HG03095 (cell line): ENCODE measurements at regions not wholly inside any gene's neighbourhood (a gene's known extent, or its start where the extent isn't known, plus 50 kb on each side); places are given as distances from the start of the nearest gene placed in this dataset.

Experiments
- ATAC-seq: cut with Tn5 transposase; IDR thresholded peaks from one replicate; pipeline ENCODE4 v1.9.1; 2021; ENCODE audit warnings: moderate library complexity; ENCODE audit not compliant: unreplicated experiment

- peak; percentile 92 for ATAC-seq
Observed at GRCh38 chr1:59046730-59047157, 250.2 kb upstream of the FGGY start.

DNA sequence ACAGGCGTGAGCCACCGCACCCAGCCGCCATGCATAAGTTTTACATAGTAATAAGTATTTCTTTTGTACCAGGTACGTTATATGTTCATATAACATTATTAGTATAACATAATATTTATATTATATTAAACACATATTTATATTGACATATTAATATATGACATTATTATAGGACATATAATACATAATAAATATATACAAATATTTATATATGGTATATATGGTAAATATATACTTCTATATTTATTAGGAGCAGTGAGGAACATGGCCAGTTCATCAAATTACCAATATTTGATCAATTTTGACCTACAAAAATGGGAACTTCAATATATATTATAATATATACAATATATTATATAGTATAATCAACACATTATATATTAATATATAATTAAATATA is 245.9 kb upstream of the FGGY start:
- no peak for ATAC-seq

DNA sequence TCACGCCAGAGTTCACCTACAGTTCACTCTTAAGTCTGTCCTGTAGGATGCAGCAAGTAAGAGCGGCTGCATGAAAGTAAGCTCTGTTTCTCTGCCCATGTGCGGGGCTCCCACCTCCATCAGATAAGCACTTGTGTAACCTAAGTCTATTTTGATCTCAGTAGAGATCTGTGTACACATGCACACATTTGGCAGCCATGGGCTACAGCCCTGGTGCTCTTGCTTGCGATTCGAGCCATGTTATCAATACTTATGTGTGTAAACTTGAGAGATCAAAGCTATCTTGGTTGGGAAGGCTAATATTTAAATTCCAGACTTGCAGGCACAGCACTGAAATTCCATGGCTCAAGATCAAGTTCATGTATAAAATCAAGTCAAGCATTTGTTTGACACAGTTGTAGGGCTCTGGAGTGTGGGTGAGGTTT is 244.7 kb upstream of the FGGY start:
- no peak for ATAC-seq

DNA sequence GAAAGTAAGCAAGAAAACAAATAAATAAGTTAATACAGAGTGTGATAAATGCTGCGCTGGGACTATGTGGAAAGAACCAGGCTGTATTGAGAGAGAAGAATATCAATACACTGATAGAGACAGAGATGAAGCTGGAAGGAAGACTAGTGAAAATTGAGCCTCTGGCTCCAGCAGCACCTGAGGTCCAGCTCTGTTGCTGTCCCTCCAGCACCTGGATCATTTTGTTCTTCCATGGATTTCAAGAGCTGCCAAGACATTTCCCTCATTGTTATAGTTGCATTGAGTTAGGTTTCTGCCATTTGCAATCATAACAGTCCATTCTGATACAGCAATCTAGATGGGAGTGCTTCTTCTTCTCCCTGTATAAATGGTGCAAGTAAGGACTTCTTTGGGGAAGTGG is 242.7 kb upstream of the FGGY start:
- no peak for ATAC-seq

GRCh38 chr1:59055908-59056719 is 240.8 kb upstream of the FGGY start:
- no peak for ATAC-seq

DNA sequence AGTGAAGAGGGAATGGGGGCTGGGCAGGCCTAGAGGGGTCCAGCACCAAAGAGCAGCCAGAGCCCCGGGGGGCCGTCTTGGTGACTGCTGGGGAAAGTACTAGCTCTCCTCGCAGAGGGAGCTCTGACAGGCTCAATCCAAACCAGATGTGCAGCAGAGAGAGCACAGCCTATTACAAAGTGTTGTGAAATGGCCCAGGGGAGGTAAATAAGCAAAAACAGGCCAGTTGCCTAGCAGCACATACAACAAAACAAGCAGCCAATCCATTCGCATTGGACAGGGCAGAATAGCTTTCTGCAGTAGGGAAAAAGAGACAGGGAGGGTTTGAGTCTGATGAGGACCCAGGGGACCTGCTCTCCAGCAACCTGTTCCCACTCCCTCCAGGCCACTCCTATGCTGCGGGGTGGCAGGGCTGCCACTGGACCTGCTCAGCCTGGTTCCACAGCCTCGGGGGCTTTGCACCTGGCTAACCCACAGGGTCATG is 239.6 kb upstream of the FGGY start:
- ATAC-seq = no peak

GRCh38 chr1:59057796-59058195 is 239.1 kb upstream of the FGGY start:
- no peak for ATAC-seq

GRCh38 chr1:59058665-59059439 is 238.0 kb upstream of the FGGY start:
- ATAC-seq = no peak

GRCh38 chr1:59061876-59062275 is 235.0 kb upstream of the FGGY start:
- no peak for ATAC-seq

- no peak for ATAC-seq
Observed at GRCh38 chr1:59062743-59063142, 234.2 kb upstream of the FGGY start.

GRCh38 chr1:59063501-59063900 is 233.4 kb upstream of the FGGY start:
- no peak for ATAC-seq

GRCh38 chr1:59064592-59064991 is 232.3 kb upstream of the FGGY start:
- ATAC-seq = no peak

- no peak for ATAC-seq
Observed at GRCh38 chr1:59066236-59066635, 230.7 kb upstream of the FGGY start.

GRCh38 chr1:59070610-59071009 is 226.3 kb upstream of the FGGY start:
- no peak for ATAC-seq

DNA sequence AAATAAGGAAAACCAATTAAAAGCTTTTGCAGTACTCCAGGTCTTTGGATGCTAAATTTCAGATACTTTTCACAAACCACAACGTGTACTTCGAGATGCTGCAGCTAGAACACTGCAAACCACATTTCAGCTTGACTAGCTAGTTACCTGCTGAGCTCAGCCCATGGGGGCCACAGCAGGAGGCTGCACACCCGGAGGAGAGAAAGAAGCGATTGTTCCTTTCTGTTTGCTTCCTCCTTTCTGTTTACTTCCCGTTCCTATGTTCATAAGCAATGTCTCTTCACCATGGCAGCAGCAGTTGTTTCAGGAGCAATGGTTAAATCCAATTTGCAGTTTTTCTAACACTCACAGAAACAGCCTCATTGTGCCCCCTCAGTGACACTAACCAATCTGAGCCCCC is 225.6 kb upstream of the FGGY start:
- ATAC-seq = no peak

DNA sequence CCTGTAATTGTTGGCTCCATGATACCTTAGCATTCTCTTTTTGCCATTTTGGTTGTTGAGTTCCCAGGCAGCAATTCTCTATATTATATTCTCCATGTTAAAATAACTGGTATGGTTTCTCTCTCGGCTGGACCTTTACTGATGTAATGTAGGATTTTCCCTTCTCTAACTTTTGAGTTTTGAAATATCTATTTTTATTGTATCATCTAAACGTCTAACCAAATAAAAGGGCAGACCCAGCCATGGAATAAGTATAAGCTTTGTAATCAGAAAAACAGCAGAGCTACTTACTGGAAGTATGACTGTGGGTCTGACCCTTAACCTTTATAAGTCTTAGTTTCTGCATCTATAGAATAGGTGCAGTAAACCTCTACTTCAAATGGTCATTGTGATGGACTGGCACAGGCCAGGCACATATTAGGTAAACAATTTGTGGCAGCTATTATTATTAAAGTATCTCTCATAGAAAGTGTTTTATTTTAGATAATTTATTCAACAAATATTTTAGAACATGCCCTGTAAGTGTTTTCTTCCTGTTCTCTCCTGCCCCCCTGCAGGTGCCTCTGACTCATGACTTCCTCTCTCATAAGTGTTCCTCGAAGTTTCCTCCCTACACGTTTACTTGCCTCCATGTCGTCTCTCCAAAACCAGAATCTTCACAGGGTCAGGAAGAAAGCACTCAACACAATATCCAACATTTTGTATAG is 224.9 kb upstream of the FGGY start:
- no peak for ATAC-seq

DNA sequence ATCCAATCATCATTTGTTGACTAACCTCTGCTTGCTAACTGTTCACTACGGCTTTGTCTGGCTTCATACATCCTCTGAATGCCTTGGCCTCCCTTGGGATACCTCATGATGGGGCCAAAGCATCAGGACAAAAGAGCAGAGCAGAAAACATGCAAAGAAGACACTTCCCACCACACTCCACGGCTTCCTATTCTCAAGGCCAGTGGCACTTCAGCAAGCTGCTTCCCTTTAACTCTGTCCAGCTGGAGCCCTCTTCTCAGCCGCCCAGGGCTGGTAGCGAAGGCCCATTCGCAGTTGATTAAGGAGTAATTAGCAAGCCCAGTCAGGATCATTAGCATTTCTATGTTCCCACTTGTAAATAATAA is 224.3 kb upstream of the FGGY start:
- ATAC-seq = no peak

DNA sequence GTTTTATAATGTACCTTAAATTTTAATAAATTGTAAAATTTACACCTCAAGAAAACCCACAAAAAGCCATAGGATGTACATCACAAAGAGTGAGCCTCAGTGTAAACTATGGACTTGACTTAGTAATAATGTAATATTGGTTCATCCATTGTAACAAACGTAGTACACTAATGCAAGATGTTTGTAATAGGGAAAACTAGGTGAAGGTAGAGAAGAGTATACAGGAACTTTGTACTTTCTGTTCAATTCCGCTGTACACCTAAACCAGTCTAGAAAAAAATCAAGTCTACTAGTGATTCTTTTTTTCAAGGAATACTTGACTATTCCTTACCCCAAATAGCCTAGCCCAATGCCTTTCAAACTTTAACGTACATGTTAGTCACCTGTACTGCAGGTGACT is 222.3 kb upstream of the FGGY start:
- no peak for ATAC-seq

DNA sequence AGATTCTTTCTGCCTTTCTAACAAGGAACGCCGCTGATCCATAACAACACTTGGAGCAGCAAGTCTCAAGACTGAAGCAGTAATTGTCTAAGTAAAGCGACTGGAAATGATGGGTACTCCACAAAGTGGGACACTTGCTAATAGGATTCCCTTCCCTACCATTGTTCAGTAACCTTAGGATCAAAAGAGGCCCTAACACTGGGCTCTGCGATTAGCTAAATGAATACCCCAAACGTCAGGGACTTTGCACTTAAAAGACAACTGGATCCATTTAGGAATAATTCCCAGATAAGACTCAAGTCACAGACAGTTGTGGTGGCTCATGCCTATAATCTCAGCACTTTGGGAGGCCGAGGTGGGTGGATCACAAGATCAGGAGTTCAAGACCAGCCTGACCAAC is 221.9 kb upstream of the FGGY start:
- no peak for ATAC-seq

DNA sequence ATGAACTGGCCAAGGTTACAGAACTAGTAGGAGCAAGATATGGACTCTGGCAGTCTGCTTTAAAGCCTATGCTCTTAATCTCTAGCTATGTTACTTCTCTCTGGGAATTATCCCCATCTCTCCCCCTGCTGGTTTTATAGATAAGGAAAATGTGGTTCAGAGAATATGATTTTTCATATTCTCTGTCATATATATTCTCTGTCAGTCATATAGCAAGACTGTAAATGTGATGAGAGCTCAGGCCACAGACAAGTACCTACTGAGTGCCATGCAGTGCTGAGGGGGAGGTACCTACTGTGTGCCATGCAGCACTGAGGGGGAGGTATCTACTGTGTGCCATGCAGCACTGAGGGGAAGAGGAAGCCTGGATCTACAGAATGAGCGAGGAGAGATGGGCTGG is 220.3 kb upstream of the FGGY start:
- no peak for ATAC-seq

DNA sequence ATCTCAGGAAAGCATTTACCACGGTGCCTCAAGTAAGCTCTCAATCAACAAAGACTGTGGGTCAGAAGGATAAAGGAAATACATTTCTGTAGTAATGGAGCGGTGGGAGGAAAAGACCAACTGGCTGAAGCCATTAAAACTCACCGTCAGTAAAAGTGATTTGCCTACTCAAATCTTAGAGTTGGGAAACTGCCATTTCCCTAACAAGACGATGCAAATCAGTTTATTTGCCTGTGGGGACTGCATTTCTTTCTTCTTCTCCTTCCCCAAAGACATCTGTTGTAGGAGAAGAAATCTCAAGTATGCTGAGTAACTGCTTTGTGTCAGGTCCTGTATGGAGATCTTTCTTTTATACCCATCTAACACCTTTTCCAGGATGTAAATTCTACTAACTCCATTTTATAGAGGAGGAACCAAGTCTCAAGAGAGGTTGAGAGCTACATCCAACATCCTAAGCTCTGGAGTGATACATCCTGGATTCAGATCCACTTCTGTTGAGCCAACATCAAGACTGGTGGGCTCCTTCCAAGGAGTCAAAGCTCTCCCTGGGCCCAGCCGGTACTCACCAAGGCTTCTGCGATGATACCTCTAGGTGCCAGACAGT is 219.3 kb upstream of the FGGY start:
- ATAC-seq = no peak
